ENCODE measurements at regions not wholly inside any gene's neighbourhood (a gene's known extent, or its start where the extent isn't known, plus 50 kb on each side); places are given as distances from the start of the nearest gene placed in this dataset.
A peak's percentile ranks its signal among the peaks of the same experiment; 100 is the strongest.
"Not testable (repeated sequence)": the region's sequence is repeated elsewhere in the genome, so short reads cannot be mapped to it uniquely, and the experiment has no call there.

- DNase-seq, result no peak
These were observed 194.9 kb upstream of the HAAO start for GRCh38 chr2:42987112-42987922.

- no peak for DNase-seq
These were observed 192.2 kb upstream of the HAAO start for GRCh38 chr2:42984617-42985016.

- DNase-seq, result no peak
These were observed 191.7 kb upstream of the HAAO start for GRCh38 chr2:42984081-42984480.

GRCh38 chr2:42980764-42981416 is 188.5 kb upstream of the HAAO start:
- DNase-seq, result no peak

GRCh38 chr2:42979870-42980763 is 187.7 kb upstream of the HAAO start:
- no peak for DNase-seq

GRCh38 chr2:42979416-42979869 is 187.1 kb upstream of the HAAO start:
- no peak for DNase-seq

- DNase-seq, result no peak
These were observed 186.6 kb upstream of the HAAO start for GRCh38 chr2:42978887-42979415.

- DNase-seq, result no peak
These were observed 185.9 kb upstream of the HAAO start for GRCh38 chr2:42978175-42978886.

GRCh38 chr2:42977270-42978174 is 185.1 kb upstream of the HAAO start:
- DNase-seq, result no peak

- no peak for DNase-seq
These were observed 184.0 kb upstream of the HAAO start for GRCh38 chr2:42976351-42976750.

- DNase-seq, result peak; percentile 59 to 67
These were observed 182.6 kb upstream of the HAAO start for GRCh38 chr2:42974721-42975717.

- no peak for DNase-seq
These were observed 181.9 kb upstream of the HAAO start for GRCh38 chr2:42974169-42974720.

- DNase-seq, result no peak
These were observed 181.3 kb upstream of the HAAO start for GRCh38 chr2:42973726-42974125.

- DNase-seq, result not testable (repeated sequence)
These were observed 180.6 kb upstream of the HAAO start for GRCh38 chr2:42972933-42973516.

GRCh38 chr2:42971947-42972736 is 179.8 kb upstream of the HAAO start:
- DNase-seq, result no peak

- no peak for DNase-seq
These were observed 179.0 kb upstream of the HAAO start for GRCh38 chr2:42971381-42971780.

- no peak for DNase-seq
These were observed 177.8 kb upstream of the HAAO start for GRCh38 chr2:42970151-42970550.
